BLaER1 (cell line): ENCODE measurements at regions not wholly inside any gene's neighbourhood (a gene's known extent, or its start where the extent isn't known, plus 50 kb on each side); places are given as distances from the start of the nearest gene placed in this dataset.
"Not testable (repeated sequence)": the region's sequence is repeated elsewhere in the genome, so short reads cannot be mapped to it uniquely, and the experiment has no call there.

Experiments
- H3K27ac ChIP-seq: shearing (Covaris generic); formaldehyde crosslinking; 2 replicates; pipeline ENCODE4 v1.8.1; 2022
- H3K27me3 ChIP-seq: shearing (Covaris generic); formaldehyde crosslinking; 2 replicates; pipeline ENCODE4 v1.8.1; 2022
- H3K36me3 ChIP-seq: shearing (Covaris generic); formaldehyde crosslinking; 2 replicates; pipeline ENCODE4 v1.8.1; 2022
- H3K4me1 ChIP-seq: shearing (Covaris generic); formaldehyde crosslinking; 2 replicates; pipeline ENCODE4 v1.8.1; 2022
- H3K4me2 ChIP-seq: shearing (Covaris generic); formaldehyde crosslinking; 2 replicates; pipeline ENCODE4 v1.8.1; 2022
- H3K4me3 ChIP-seq: shearing (Covaris generic); formaldehyde crosslinking; 2 replicates; pipeline ENCODE4 v1.8.1; 2022
- H3K9ac ChIP-seq: shearing (Covaris generic); formaldehyde crosslinking; 2 replicates; pipeline ENCODE4 v1.8.1; 2022
- H3K9me3 ChIP-seq: shearing (Covaris generic); formaldehyde crosslinking; 2 replicates; pipeline ENCODE4 v1.8.1; 2022
- H4K20me1 ChIP-seq: shearing (Covaris generic); formaldehyde crosslinking; 2 replicates; pipeline ENCODE4 v1.8.1; 2022
- Cebpa-rat ChIP-seq: shearing (Covaris generic); IDR thresholded peaks from 2 replicates; pipeline ENCODE4 v1.8.1; 2022

DNA sequence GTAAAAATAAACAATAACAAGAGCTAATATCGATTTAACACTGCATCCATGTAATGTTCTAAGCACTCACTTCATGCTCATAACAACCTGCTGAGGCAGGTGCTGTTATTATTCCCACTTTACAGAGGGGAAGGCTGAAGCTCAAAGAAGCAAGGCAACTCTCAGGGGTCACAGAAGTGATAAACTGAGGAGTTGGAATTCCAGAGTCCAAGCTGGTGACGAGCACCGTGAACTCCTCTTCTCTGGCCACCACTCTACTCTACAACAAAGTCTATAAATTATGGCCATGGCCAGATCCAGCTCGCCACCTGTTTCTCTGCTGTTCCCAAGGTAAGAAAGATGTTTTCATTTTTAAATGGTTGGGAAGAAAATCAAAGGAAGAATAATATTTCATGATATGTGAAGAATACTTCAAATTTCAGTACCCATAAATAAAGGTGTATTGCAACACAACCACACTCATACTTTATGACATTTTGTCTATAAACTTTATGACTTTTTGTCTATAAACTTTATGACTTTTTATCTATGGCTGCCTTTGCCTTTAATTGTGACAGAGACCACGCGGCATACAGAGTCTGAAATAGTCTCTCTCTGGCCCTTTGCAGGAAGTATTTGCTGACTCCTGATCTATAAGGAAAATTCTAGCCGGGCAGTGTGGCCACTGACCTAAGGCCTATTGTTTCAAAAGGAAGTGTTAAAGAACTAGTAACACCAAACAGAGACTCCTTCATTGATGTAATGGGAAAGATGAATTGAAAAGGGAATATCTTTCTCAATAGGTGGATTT is 113.2 kb upstream of the KCNG1 start:
- no peak for TF ChIP-seq Cebpa-rat
- no peaks in the 10 kb centered on the region for H4K20me1 ChIP-seq
- H3K4me1 ChIP-seq = peaks cover 19% of the 10 kb centered on the region
- no peak overlapping the region for H3K4me3 ChIP-seq
- no peak overlapping the region for H3K4me2 ChIP-seq
- no peak overlapping the region for H3K27ac ChIP-seq
- no peak overlapping the region for H3K9ac ChIP-seq
- no peaks in the 10 kb centered on the region for H3K27me3 ChIP-seq
- H3K9me3 ChIP-seq = no peaks in the 10 kb centered on the region
- H3K36me3 ChIP-seq = no peaks in the 10 kb centered on the region

DNA sequence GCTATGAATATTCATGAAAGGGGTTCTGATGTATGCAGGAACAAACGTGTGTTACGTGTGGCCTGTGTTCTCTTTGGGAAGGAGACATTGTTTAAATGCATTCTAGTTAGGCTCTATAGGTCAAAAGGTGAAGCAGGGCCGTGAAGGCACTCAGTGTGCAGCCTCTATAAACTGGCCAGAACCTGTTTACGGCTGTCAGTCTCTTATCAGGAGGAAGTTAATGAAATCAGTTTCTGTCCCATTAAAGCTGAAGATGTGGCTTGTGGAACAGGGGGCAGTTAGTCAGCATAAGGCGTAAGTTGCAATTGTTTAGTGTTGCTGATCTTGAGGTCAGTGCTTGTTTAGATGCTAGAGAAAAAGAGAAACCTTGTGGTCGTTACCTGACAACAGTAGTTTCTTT is 111.5 kb upstream of the KCNG1 start:
- TF ChIP-seq Cebpa-rat = no peak
- no peaks in the 10 kb centered on the region for H4K20me1 ChIP-seq
- no peak overlapping the region for H3K4me2 ChIP-seq
- H3K27me3 ChIP-seq = no peaks in the 10 kb centered on the region
- H3K27ac ChIP-seq = no peak overlapping the region
- H3K36me3 ChIP-seq = no peaks in the 10 kb centered on the region
- H3K4me3 ChIP-seq = no peak overlapping the region
- H3K9me3 ChIP-seq = no peaks in the 10 kb centered on the region
- peaks cover 36% of the 10 kb centered on the region for H3K4me1 ChIP-seq
- no peak overlapping the region for H3K9ac ChIP-seq

DNA sequence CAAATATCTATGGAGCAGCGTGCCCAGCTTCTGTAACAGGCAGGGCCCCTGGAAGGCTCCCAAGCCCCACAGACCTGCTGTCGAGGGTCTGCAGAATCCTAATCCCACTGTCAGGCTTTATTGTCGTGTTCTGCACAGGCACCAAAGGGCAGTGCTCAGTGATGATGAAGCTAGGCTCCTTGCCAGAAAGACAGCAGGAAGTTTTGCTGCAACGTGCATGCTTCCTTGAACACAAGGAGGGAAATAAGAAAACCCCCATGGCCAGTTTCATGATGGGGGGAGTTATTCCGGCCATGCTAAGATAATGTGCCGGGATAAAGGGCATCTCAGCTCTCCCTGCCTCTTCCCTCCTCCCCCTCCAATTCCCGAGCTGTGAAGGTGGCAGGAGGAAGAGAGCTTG is 109.4 kb upstream of the KCNG1 start:
- no peak for TF ChIP-seq Cebpa-rat
- Histone ChIP-seq H3K9ac (no peak overlapping the region), H3K9me3 (no peaks in the 10 kb centered on the region), H3K36me3 (no peaks in the 10 kb centered on the region), H3K4me1 (peaks cover 57% of the 10 kb centered on the region), H3K27me3 (no peaks in the 10 kb centered on the region), H3K27ac (peak overlapping the region; percentile 6; the same call in 1 of the 2 replicates), H3K4me2 (peak overlapping the region; percentile 55), H4K20me1 (no peaks in the 10 kb centered on the region), H3K4me3 (no peak overlapping the region)

DNA sequence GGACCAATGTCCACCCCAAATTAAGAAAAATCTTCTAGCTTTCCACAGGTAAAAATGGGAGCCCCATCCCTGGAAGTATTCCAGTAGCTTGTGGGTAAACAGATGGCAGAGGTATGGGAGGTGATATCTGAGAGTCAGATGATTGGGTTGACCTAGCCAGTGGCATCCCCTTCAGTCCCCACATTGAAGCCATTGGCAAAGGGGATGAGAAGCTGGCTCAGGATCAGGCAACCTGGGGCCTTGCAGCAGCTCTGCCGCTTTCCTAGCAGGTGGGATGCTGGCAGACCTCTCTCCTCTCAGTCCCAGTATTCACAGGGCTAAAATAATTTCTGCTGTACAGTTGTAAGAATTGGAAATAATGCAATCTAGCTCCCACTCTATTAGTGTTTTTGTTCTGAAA is 108.9 kb upstream of the KCNG1 start:
- Histone ChIP-seq H3K36me3 (no peaks in the 10 kb centered on the region), H4K20me1 (no peaks in the 10 kb centered on the region), H3K4me2 (peak overlapping the region; percentile 55), H3K9ac (no peak overlapping the region), H3K4me1 (peaks cover 61% of the 10 kb centered on the region), H3K4me3 (no peak overlapping the region), H3K9me3 (no peaks in the 10 kb centered on the region), H3K27ac (no peak overlapping the region), H3K27me3 (no peaks in the 10 kb centered on the region)
- no peak for TF ChIP-seq Cebpa-rat

DNA sequence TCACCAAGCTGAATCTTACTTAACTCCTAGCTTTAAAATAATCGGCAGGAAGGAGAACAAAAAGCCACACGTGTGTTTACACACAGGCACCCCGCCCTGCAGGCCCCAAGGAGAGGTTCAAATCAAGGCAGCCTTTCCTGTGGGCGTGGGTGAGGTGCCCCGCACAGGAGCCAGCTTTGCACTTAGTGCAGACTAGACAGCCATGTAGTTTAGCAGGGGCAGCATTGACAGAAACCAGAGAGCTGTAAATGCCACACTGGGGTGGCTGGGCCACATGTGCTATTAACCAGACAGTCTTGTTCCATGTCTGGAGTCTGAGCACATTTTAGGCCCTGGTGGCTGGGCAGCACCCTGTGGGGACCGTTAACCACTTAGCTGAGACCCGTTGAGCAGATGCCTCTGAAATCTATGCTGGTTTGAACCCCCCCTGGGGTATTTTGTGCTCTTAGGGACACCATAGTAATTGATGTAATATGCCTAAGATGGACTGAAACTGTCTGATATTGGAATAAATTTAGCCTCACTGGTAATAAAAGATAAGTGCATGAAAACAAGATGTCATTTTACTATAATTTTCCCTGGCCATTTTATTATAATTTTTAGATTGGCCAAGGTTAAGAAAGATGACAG is 106.4 kb upstream of the KCNG1 start:
- no peaks in the 10 kb centered on the region for H4K20me1 ChIP-seq

DNA sequence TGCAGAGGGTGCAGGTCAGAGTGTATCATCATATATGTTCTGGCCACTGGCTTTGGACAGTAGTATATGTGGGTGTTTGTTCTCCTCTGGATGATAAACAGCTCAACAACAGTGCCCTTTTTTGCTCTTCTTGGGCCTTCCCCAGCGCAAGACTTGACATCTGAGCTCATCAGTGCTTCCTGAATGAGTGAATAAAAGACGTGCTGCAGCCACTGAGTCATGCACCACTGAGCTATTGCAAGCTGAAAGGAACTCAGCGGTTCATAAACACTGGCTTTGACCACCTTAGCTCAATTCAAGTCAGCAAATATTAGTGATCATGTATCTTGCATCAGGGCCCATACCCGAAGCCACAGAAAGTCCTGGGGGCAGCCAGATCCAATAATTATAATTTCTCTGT is 105.3 kb upstream of the KCNG1 start:
- H3K4me1 ChIP-seq = peaks cover 65% of the 10 kb centered on the region
- no peaks in the 10 kb centered on the region for H3K36me3 ChIP-seq
- no peaks in the 10 kb centered on the region for H4K20me1 ChIP-seq
- peak overlapping the region; percentile 33; the same call in 1 of the 2 replicates for H3K27ac ChIP-seq
- peak overlapping the region; percentile 77 for H3K4me2 ChIP-seq
- TF ChIP-seq Cebpa-rat = no peak
- no peak overlapping the region for H3K9ac ChIP-seq
- H3K27me3 ChIP-seq = no peaks in the 10 kb centered on the region
- no peaks in the 10 kb centered on the region for H3K9me3 ChIP-seq
- no peak overlapping the region for H3K4me3 ChIP-seq

More for the DNA sequence above, 106.4 kb upstream of the KCNG1 start:
- no peaks in the 10 kb centered on the region for H3K27me3 ChIP-seq
- no peaks in the 10 kb centered on the region for H3K36me3 ChIP-seq
- H3K4me2 ChIP-seq = peak overlapping the region; percentile 77
- H3K4me3 ChIP-seq = no peak overlapping the region
- H3K4me1 ChIP-seq = peaks cover 61% of the 10 kb centered on the region
- no peaks in the 10 kb centered on the region for H3K9me3 ChIP-seq
- peak overlapping the region; percentile 61 for H3K27ac ChIP-seq
- H3K9ac ChIP-seq = peak overlapping the region; percentile 42; the same call in 1 of the 2 replicates
- no peak for TF ChIP-seq Cebpa-rat

DNA sequence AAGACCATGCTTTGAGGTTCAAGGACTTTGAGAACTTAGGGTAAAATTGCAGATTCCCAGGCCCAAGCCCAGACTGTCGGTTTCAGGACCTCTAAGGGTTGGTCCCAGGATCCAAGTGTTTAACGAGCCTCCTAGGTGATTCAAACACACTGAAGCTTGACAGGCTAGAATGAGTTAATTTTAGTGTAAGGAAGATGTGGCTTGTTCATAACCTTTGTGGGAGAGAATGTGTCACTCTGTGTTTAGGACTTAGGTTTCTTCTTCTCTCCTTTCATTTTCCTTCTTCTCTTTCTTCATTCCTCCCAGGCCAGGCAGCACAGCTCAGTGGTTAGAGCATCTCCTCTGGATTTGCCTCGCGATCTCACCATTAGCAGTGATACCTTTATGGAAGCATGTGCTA is 104.8 kb upstream of the KCNG1 start:
- TF ChIP-seq Cebpa-rat = no peak
- Histone ChIP-seq H3K36me3 (no peaks in the 10 kb centered on the region), H3K4me3 (no peak overlapping the region), H3K9ac (no peak overlapping the region), H3K9me3 (no peaks in the 10 kb centered on the region), H4K20me1 (no peaks in the 10 kb centered on the region), H3K4me2 (peak overlapping the region; percentile 77), H3K27me3 (no peaks in the 10 kb centered on the region), H3K4me1 (peaks cover 67% of the 10 kb centered on the region), H3K27ac (peak overlapping the region; percentile 33; the same call in 1 of the 2 replicates)

DNA sequence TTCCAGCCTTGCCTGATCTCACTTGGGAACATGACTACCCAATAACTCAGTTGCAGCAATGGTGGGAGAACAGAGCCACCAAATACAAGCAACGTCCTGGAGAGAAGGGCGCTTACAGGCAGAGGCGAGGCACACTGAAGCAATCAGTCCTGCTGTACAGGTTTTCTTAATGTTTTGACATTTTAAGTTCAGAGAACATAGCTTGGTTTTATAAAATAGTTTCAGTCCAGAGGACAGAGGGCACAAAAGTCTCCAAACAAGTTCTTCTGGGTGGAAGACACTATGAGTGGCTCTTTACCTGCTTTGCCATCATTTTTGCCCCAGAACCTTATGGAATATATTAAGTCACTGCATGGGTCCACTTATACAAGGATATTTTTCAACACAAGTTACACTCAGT is 103.4 kb upstream of the KCNG1 start:
- Histone ChIP-seq H3K27me3 (no peaks in the 10 kb centered on the region), H3K4me2 (no peak overlapping the region), H3K9ac (no peak overlapping the region), H3K4me1 (peaks cover 67% of the 10 kb centered on the region), H3K4me3 (no peak overlapping the region), H3K9me3 (no peaks in the 10 kb centered on the region), H3K36me3 (no peaks in the 10 kb centered on the region), H4K20me1 (no peaks in the 10 kb centered on the region), H3K27ac (no peak overlapping the region)
- TF ChIP-seq Cebpa-rat = no peak

DNA sequence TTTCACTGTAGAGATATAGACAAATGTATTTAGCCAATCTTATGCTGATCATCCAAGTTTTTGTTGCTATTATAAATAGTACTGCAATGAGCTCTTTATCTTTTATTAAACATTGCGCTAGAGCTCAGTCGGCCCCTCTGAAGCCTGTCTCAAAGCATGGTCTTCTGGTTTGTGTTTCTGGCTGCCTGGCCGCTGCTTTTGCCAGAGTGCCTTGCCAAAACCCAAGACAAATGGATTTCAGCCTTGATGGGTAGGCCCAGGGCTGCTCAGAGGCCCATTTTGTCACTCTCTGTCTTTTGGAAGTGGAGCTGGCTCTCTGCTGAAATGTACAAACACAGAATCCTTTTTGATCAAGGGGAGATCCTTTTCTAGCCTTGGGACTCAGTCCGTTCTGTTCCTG is 102.9 kb upstream of the KCNG1 start:
- TF ChIP-seq Cebpa-rat = no peak
- Histone ChIP-seq H3K4me2 (no peak overlapping the region), H3K27ac (no peak overlapping the region)

DNA sequence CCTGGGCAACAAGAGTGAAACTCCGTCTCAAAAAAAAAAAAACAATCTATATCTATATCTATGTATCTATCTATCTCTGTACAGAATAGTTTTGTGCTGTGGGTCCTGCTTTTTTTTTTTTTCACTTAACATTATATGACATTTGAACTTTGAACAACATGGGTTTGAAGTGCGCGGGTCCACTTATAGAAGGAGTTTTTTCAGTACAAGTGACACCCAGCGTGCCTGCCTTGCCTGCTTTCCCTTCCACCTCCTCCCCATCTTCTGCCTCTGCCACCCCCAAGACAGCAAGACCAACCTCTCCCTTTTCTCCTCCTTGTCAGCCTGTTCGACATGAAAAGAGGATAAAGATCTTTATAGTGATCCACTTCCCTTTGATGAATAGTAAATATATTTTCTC is 102.2 kb upstream of the KCNG1 start:
- no peak overlapping the region for H3K27ac ChIP-seq
- no peaks in the 10 kb centered on the region for H3K36me3 ChIP-seq
- no peak for TF ChIP-seq Cebpa-rat
- H3K4me2 ChIP-seq = no peak overlapping the region
- no peaks in the 10 kb centered on the region for H3K9me3 ChIP-seq
- no peaks in the 10 kb centered on the region for H4K20me1 ChIP-seq
- H3K27me3 ChIP-seq = no peaks in the 10 kb centered on the region
- H3K4me3 ChIP-seq = no peak overlapping the region
- peaks cover 65% of the 10 kb centered on the region for H3K4me1 ChIP-seq
- H3K9ac ChIP-seq = no peak overlapping the region

More for the DNA sequence above, 102.9 kb upstream of the KCNG1 start:
- no peaks in the 10 kb centered on the region for H4K20me1 ChIP-seq
- no peaks in the 10 kb centered on the region for H3K9me3 ChIP-seq
- H3K4me3 ChIP-seq = no peak overlapping the region
- peaks cover 67% of the 10 kb centered on the region for H3K4me1 ChIP-seq
- no peaks in the 10 kb centered on the region for H3K27me3 ChIP-seq
- H3K9ac ChIP-seq = no peak overlapping the region
- H3K36me3 ChIP-seq = no peaks in the 10 kb centered on the region

DNA sequence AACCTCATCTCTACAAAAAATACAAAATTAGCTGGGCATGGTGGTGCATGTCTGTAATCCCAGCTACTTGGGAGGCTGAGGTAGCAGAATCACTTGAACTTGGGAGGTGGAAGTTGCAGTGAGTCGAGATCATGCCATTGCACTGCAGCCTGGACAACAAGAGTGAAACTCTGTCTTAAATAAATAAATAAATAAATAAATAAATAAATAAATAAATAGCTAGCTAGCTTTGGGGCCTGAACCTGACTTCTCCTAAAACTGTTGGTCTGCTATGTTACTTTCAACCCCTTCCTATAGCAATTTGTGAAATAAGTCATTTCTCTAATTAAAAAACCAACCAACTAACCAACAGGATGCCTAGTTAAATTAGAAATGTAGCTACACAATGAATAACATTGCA is 101.0 kb upstream of the KCNG1 start:
- H3K9ac ChIP-seq, H3K27ac ChIP-seq, H3K27me3 ChIP-seq: not testable (repeated sequence)

More for the DNA sequence above, 101.0 kb upstream of the KCNG1 start:
- H3K4me3 ChIP-seq, H3K9me3 ChIP-seq, H4K20me1 ChIP-seq, H3K36me3 ChIP-seq, H3K4me2 ChIP-seq: not testable (repeated sequence)
- peaks cover 53% of the 10 kb centered on the region for H3K4me1 ChIP-seq
